Stimulated activated CD8-positive, alpha-beta memory T cell treated with anti-CD3 and anti-CD28 coated beads, Interleukin-15, amount 100 ng/mL, for 24 hours (primary cell): ENCODE measurements at regions not wholly inside any gene's neighbourhood (a gene's known extent, or its start where the extent isn't known, plus 50 kb on each side); places are given as distances from the start of the nearest gene placed in this dataset.
"Not testable (repeated sequence)": the region's sequence is repeated elsewhere in the genome, so short reads cannot be mapped to it uniquely, and the experiment has no call there.

Source experiments
- DNase-seq: peaks from one replicate; pipeline ENCODE4 v3.0.0-alpha.2; 2020; ENCODE audit warnings: low read depth

GRCh38 chr1:29406814-29407213 is 170.5 kb downstream of the PTPRU start:
- DNase-seq, result no peak

- DNase-seq, result not testable (repeated sequence)
Measured at GRCh38 chr1:29400203-29400602, 163.9 kb downstream of the PTPRU start.

DNA sequence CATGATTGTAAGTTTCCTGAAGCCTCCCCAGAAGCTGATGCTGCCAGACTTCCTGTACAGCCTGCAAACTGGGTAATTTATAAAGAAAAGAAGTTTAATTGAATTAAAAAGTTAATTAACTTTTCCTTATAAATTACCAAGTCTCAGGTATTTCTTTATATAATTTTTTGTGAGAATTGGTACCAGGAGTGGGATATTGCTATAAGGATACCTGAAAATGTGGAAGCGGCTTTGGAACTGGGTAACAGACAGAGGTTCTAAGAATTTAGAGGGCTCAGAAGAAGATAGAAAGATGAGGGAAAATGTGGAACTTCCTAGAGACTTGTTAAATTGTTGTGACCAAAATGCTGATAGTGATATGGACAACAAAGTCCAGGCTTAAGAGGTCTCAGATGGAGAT is 163.1 kb downstream of the PTPRU start:
- no peak for DNase-seq

- DNase-seq, result no peak
Measured at GRCh38 chr1:29398431-29398830, 162.1 kb downstream of the PTPRU start.

DNA sequence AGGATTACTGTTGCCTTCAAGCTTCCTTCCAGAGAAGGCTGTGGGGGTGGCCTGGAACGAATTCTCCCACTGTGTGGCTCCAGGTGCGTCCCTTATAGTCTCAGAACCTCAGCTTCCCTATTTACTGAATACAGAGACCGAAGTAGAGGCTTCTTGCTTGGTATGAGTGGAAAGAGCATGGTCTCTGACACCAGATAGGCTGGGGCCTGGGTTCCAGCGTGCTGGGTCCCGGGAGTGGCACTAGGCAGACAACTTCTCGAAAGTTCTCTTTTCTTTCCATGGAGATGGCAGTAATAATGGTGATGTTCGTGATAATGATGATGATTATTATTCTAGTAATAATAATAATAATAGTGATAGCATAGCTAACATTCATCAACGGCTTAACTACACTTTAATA is 161.7 kb downstream of the PTPRU start:
- no peak for DNase-seq

DNA sequence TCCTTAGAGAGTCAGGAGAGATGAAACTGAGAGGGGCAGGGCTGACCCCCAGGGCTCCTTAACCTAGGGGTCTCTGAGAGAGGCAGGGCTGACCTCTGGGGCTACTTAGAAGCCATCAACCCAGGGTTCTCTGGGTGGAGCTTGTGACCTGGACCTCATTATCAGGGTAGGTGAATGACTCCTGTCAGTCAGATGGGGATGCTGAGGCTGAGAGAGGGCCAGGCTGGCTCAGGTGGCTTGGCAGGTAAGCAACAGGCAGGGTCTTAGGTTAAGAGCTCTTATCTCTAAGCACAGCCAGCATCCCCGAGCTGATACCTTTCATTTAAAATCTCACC is 160.9 kb downstream of the PTPRU start:
- DNase-seq, result no peak

DNA sequence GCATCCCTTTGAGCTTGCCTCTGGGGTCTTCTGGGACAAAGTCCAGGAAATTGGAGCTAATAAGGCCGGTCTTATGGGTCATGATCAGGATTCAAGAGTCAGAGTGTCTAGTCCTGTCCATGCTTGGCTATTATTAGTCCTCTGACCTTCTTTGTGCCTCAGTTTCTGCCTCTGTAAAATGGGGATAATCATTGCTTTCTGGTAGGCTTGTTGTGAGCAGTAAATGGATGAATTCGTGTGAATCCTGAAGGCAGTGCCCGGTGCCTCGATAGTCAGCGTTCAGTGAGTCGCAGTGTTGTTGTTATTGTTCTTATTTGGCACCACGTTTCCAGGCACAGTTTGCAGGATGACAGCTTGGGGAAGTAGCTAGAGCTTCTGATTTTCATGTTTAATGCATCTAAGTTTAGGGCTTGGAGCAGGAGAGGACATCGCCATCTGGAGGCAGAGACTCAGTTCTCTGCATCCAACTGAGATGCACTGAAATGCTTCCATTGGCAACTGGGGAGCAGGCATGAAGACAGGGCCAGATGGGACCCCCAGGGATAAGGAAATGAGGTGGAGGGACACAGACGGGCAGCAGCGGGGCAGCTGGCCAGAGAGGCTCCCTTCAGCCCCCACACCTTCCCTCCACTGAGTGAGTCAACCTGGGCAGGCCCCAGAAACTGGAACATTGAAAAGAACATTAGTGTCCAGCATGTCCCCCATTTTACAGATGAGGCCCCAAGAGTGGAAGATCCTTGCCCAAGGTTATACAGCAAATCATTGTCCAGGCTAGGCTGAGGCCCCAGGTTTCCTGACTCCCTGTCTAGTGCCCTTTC is 160.3 kb downstream of the PTPRU start:
- no peak for DNase-seq

DNA sequence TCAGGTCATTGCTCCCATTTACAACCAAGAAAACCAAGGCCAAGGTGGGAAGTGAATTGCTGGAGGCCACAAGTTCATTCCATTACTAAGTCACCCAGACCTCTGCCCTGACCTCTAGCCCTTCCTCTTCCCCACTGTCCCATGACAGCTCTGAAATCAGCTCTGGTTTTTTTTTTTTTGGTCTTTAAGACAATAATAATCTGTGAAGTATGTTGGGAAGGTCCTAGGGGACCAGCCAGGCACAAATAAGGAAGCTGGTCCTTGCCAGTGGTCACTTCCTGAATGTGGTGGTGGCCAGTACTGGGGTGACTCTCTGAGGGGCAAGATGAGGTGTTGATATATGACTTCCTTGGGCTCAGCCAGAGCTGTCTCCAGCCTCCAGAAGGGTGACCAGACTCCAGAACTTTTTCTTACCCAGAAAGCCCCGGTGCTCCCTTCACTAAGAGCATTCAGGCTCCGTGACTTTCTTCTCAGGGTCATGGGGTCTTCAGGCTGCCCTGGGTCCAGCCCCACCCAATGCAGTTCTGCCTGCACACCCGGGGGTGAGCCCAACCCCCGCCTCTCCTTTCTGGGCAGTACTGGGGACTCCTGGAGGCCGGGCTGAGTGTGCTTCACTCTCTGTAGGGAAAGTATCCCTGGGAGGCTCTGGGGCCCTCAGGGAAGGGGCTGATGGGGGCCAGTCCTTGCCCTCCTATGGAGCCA is 159.6 kb downstream of the PTPRU start:
- no peak for DNase-seq

DNA sequence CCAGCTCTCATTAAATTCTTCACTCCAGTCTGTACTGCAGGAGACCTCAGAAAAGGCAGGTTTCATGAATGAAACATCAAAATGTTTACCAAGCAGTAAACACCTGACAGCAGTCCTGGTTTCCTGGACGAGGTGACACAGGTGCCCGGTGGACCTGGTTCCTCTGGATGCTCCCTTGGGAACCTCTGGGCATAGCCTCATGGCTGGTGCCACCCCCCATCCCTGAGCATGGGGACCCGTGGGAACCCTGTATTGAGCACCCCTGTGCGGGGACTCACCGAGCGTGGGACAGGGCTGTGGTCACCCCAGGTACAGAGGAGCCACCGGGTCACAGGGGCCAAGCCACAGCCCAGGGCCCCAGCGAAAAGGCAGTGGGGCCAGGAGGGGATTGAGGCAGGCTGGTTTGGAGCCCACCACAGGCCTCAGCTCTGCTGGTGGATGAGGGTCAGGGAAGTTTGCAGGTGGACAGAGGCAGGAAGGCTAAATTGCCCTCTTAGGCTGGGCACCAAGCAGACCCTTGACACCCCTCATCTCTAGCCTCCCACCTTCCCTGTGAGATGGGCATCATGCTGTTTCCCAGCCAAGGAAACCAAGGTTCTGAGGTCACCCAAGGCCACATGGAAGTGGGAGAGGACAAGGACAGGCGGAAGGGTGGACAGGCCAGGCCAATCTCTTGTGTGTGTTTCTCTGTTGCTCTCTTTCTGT is 158.4 kb downstream of the PTPRU start:
- DNase-seq, result no peak

GRCh38 chr1:29393451-29393826 is 157.1 kb downstream of the PTPRU start:
- DNase-seq, result no peak

DNA sequence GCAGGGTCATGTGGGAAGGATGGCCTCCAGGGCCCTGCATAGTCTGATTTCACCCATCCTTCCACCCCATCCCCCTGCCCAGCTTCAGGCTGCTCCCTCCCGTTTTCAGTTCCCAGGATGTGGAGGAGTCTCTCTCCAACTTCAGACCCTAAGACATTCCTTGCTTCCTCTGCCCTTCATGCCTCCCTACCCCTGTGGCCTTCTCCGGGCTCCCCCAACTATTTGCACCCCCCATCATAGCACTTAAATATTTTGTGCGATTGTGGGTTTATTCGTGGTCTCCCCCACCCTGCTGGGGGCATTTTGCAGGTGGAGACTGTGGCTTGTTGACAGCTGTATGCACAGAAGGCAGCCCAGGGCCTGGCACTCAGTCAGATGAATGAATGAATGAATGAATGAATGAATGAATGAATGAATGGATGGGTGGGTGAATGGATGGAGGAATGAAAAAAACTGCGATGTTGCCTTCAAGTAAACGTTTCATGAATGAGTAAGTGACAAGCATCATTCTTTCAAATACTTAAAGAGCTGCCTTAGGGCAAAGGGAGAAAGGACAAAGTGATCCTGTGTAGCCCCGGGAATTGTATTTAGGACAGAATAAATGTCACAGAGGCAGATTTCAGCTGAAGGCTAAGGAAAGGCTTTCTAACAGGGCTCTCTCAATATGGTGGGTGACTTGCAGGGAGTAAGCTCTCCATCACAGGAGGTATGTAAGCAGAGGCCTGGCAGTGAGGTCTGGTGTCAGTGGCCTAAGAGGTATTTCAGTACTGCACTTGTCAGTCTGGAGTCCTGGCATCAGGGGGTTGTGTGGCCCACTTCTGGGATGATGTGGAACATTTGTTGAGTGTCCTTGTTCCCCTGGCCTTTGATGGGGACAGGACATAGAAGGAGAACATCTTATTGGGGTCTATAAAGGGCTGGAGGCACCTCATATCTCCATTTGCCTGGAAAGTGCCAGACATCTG is 156.4 kb downstream of the PTPRU start:
- DNase-seq, result no peak

GRCh38 chr1:29392036-29392435 is 155.7 kb downstream of the PTPRU start:
- DNase-seq, result no peak

DNA sequence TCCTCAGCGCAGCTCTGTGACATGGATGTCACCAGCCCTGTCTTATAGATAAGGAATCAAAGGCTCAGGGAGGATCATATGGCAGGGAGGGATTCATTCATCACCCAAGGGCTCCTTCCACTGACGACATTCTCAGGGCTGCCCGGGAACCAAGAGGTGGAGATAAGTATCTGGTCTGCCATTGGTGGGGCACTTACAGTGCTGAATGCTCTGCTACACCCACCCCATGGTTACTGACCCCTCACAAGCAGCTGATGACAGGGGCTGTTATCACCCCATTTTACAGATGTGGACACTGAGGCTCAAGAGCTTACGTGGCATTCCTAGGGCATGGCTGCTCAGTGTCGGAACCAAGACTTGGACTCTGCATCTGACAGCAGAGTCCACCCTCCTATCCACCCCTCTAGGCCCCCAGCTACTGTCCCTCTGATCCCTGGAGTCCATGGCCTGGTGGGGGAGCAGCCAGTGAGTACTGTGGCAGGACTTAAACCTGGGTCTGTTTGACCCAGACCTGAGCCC is 155.1 kb downstream of the PTPRU start:
- no peak for DNase-seq

DNA sequence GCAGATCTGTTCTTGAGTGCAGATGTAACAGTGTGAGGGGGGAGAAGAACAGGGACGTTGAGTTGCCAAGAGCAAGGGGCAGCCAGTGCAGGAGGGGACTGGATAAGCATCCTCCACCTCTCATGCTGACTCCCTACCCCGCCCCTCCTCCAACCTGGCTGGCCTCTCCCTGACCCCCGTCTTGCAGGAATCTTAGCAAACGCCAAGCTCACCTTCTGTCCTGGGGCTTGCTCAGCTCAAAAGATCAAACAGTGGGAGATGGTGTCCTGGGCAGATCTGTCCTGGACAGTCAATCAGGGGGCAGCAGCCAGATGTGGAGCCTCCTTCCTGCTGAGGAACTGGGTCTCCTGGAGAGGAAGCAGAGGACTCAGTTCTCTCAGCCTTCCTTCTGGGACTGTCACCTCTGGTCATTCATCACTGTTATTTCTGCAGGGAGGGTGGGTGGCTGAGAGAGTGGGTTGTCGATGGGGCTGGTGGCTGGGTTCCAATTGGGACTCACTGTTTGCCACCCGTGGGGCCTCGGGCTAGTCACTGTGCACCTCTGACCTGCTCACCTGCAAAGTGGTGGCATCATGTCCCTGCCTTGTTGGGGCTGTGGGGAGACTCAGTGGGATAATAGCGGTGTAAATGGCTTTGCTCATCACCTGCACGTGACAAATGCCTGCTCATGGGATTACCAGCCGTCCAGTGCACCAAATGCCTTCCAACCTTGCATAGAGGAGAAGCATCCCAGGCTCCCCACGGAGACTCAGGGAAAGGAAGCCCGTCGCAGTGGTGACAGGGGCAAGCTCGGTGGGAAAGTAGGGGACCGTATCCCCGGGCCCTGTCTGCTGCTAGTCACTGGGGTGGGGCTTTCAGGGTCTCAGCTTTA is 154.4 kb downstream of the PTPRU start:
- no peak for DNase-seq

DNA sequence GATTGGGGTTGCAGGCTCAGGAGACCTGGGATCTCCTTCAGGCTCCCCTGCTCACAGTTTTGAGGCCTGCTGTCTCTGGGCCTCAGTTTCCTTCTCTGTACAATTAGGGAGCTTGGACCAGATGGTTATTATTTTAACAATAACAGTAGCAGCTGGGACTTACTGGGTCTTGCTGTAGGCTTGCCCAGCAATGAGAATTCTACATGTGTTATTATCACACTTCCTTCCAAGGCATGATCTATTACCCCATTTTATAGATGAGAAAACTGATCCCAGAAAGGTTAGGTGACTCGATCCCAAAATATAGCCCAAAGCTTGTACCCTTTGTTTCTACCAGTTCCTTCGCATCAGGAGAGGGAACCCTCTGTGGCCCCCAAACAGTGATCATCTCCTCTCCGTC is 153.8 kb downstream of the PTPRU start:
- DNase-seq, result no peak

- no peak for DNase-seq
Measured at GRCh38 chr1:29389533-29390041, 153.3 kb downstream of the PTPRU start.

DNA sequence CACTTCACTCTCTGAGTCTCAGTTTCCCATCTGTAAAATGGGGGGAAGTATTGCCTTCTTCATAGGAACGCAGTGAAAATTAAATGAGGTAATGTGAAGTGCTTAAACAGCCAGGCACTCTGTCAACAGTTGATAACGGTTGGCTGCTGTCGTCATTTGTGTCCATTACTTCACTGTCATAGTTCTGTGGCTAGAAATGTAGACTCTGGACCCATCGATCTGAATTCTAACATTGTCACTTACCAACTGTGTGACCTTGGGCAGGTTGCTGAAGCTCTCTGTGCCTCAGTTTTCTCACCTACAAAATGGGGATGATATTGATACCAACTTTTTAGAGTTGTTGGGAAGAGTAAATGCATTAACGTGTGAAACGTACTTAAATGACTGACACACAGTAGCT is 152.6 kb downstream of the PTPRU start:
- DNase-seq, result no peak

DNA sequence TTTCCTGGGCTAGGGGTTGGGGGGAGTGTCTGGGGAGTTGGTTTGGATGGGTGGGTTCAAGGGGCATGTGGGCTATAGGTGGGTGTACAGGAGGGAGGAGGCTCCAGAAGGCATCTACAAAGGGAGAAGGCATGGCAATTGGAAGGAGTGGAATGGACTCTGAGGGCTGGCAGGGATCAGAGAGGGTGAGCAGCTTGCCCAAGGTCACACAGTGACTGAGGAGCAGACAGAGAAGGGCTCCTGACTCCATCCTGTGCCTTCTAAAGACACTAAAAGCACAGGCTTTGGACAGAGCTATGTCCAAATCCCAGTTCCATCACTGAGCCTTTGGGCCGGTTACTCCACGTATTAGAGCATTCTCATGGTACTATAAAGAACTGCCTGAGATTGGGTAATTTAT is 151.8 kb downstream of the PTPRU start:
- no peak for DNase-seq

- DNase-seq, result no peak
Measured at GRCh38 chr1:29387210-29387609, 150.9 kb downstream of the PTPRU start.

DNA sequence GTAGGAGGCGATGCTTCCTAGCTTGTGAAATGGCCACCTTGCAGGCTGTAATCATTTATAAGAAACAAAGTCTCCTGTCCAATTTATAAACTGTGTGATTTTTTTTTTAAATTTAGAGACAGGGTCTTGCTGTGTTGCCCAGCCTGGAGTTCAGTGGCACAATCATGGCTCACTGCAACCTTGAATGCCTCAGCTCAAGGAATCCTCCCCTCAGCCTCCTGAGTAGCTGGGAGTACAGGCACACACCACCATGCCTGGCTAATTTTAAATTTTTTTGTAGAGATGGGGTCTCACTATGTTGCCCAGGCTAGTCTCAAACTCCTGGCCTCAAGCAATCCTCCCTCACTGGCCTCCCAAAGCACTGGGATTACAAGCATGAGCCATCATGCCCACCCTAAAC is 150.1 kb downstream of the PTPRU start:
- DNase-seq, result not testable (repeated sequence)

GRCh38 chr1:29385966-29386365 is 149.6 kb downstream of the PTPRU start:
- DNase-seq, result no peak
